ENCODE measurements at regions not wholly inside any gene's neighbourhood (a gene's known extent, or its start where the extent isn't known, plus 50 kb on each side); places are given as distances from the start of the nearest gene placed in this dataset.

- TF ChIP-seq CTCF (IDR thresholded peaks at IDR 0.05; ENCODE audit: unreplicated experiment): no peak
These were observed 53.3 kb downstream of the FOXD1 start for GRCh38 chr5:73395256-73395655.

DNA sequence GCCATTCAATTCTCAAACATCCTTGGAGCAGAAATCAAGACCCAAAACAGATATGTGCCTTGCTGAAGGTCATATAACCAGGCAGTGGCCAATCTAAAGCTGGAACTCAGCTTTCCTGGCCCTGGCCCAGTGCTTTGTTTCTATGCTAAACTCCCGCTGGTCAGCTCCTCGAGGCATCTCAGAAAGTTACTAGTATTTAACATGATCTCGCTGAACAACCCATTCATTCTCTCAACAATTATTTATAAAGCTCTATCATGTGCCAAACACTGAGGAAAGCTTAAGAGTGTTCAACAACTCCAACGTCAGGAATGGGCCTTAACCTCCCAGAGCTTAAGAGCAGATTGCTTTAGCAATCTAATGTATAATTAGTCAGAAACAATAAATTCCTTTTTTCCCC lies 54.0 kb downstream of the FOXD1 start:
- Mint-ChIP-seq H3K27me3 (ENCODE audit: unreplicated experiment) (no peaks in the 10 kb centered on the region), H3K9me3 (ENCODE audit: unreplicated experiment) (no peaks in the 10 kb centered on the region), H3K36me3 (ENCODE audit: low read depth, unreplicated experiment) (no peaks in the 10 kb centered on the region), H3K4me3 (ENCODE audit: unreplicated experiment) (no peak overlapping the region), H3K27ac (ENCODE audit: unreplicated experiment) (no peak overlapping the region), H3K4me1 (ENCODE audit: unreplicated experiment) (peaks cover 18% of the 10 kb centered on the region)
- no peak for TF ChIP-seq CTCF (IDR thresholded peaks at IDR 0.05; ENCODE audit: unreplicated experiment)
- DNase-seq (ENCODE audit: low spot score): no peak

More at GRCh38 chr5:73395256-73395655, 53.3 kb downstream of the FOXD1 start:
- DNase-seq (ENCODE audit: low spot score): no peak
- H3K9me3 Mint-ChIP-seq (ENCODE audit: unreplicated experiment): no peaks in the 10 kb centered on the region
- H3K4me1 Mint-ChIP-seq (ENCODE audit: unreplicated experiment): peaks cover 18% of the 10 kb centered on the region
- no peaks in the 10 kb centered on the region for H3K36me3 Mint-ChIP-seq (ENCODE audit: low read depth, unreplicated experiment)
- no peak overlapping the region for H3K27ac Mint-ChIP-seq (ENCODE audit: unreplicated experiment)
- H3K27me3 Mint-ChIP-seq (ENCODE audit: unreplicated experiment): no peaks in the 10 kb centered on the region
- H3K4me3 Mint-ChIP-seq (ENCODE audit: unreplicated experiment): no peak overlapping the region

GRCh38 chr5:73393611-73394489 lies 54.7 kb downstream of the FOXD1 start:
- no peaks in the 10 kb centered on the region for H3K9me3 Mint-ChIP-seq (ENCODE audit: unreplicated experiment)
- no peaks in the 10 kb centered on the region for H3K27me3 Mint-ChIP-seq (ENCODE audit: unreplicated experiment)
- no peak for DNase-seq (ENCODE audit: low spot score)
- peaks cover 18% of the 10 kb centered on the region for H3K4me1 Mint-ChIP-seq (ENCODE audit: unreplicated experiment)
- no peak for TF ChIP-seq CTCF (IDR thresholded peaks at IDR 0.05; ENCODE audit: unreplicated experiment)
- no peak overlapping the region for H3K4me3 Mint-ChIP-seq (ENCODE audit: unreplicated experiment)
- no peaks in the 10 kb centered on the region for H3K36me3 Mint-ChIP-seq (ENCODE audit: low read depth, unreplicated experiment)
- H3K27ac Mint-ChIP-seq (ENCODE audit: unreplicated experiment): no peak overlapping the region

DNA sequence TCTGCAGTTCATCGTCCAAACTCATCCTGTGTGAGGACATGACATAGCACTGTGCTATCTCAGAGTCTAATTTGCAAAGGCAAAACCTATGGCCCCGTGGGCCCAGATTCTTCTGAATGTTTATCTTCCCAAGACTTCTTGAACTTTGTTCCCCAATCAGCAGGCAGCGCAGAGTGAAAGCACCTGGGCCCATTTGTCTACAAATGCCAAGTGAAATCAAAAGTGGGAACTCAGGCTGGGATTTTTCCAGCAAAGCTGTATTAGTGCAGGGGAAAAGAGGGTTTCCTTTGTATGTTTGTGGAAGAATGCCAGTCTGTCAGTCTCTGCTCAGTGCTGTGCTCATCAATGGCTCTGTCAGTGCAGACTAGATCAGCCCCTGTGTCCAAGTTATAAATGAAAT lies 55.8 kb downstream of the FOXD1 start:
- Mint-ChIP-seq H3K4me1 (ENCODE audit: unreplicated experiment) (peaks cover 21% of the 10 kb centered on the region), H3K36me3 (ENCODE audit: low read depth, unreplicated experiment) (no peaks in the 10 kb centered on the region), H3K9me3 (ENCODE audit: unreplicated experiment) (no peaks in the 10 kb centered on the region), H3K27ac (ENCODE audit: unreplicated experiment) (no peak overlapping the region), H3K4me3 (ENCODE audit: unreplicated experiment) (no peak overlapping the region), H3K27me3 (ENCODE audit: unreplicated experiment) (no peaks in the 10 kb centered on the region)
- TF ChIP-seq CTCF (IDR thresholded peaks at IDR 0.05; ENCODE audit: unreplicated experiment): no peak
- DNase-seq (ENCODE audit: low spot score): no peak

DNA sequence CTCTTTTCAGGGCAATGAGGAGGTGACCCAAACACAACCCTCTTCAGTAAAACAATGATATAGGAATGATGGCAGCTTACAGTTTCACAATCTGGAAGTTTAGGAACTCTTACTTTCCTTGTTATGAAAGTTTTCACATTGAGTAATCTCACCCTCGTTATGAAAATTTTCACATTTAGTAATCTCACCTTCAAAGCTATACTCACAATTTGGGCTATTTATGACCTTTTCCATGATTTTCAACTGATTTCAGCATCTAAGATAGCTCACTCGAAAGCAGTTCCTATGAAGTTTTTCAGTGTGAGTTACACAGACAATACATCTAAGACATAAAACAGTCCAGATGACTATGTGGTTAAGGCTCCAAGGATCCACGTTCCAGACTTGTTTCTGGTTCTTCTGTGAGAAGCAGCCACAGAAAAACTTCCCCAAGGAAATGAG lies 57.1 kb downstream of the FOXD1 start:
- H3K9me3 Mint-ChIP-seq (ENCODE audit: unreplicated experiment): no peaks in the 10 kb centered on the region
- no peak for TF ChIP-seq CTCF (IDR thresholded peaks at IDR 0.05; ENCODE audit: unreplicated experiment)
- H3K4me1 Mint-ChIP-seq (ENCODE audit: unreplicated experiment): peaks cover 22% of the 10 kb centered on the region
- no peaks in the 10 kb centered on the region for H3K27me3 Mint-ChIP-seq (ENCODE audit: unreplicated experiment)
- no peak for DNase-seq (ENCODE audit: low spot score)
- no peak overlapping the region for H3K4me3 Mint-ChIP-seq (ENCODE audit: unreplicated experiment)
- no peaks in the 10 kb centered on the region for H3K36me3 Mint-ChIP-seq (ENCODE audit: low read depth, unreplicated experiment)
- H3K27ac Mint-ChIP-seq (ENCODE audit: unreplicated experiment): no peak overlapping the region

Measured in endothelial cell (in vitro differentiated cells).